Activated T-helper 1 cell treated with Interleukin-2 at 50 U/mL for 16 hours (primary cell): ENCODE measurements at regions not wholly inside any gene's neighbourhood (a gene's known extent, or its start where the extent isn't known, plus 50 kb on each side); places are given as distances from the start of the nearest gene placed in this dataset.
"Not testable (repeated sequence)": the region's sequence is repeated elsewhere in the genome, so short reads cannot be mapped to it uniquely, and the experiment has no call there.

Source experiments
- DNase-seq: peaks from one replicate; pipeline ENCODE4 v3.0.0-alpha.2; 2020; ENCODE audit warnings: low read depth

DNA sequence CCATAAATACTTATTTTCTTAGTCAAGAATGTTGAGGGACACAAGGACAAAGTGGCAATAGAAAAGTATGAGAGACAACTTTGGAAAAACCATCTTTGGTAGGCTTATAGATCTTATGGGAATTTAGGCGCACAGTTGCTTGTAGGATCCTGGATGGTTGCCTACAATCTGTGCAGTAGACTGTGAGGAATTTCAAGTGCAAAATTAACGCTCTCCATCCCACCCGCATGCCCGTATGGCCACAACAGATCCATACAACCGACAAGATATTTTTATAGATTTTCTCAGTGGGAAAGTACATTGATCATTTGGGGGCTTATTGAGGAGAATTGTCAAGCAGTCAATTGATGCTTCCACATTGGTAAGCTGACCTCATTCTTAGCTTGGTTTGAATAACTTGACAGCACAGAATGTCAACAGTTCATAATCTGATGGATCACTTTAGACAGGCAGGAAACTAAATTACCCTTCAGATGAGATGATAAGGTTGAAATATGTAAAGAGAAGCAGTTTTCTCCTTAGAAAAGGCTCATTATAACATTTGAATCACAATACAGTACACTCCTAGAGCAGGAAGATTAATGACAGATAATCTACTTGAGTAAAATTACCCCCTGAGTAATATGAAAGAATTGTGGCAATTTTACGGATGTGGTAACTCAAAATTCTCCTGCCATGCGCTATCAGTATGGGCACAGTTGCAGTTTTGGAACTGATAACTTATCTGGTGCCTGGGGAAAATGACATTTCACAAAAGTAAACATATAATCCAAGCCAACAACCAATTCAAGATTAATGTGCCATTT, 479.7 kb downstream of the KIF20B start:
- no peak for DNase-seq

DNA sequence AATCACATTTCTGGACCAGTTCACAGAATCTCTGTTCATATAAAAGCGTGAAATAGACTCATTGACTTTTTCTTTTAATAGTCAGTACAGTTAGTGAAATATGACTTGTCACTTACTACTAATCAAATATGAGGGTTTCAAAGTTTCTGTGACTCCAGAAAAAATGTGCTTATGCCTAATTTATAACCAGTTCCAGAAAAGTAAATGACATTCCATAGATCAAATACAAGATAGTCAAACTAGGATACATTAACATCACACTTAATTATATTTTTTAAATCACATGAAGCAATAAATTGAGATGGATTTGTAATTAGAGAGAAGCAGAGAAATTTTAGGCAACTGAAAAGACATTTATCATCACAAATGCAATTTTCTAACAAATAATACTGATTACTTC, 491.4 kb downstream of the KIF20B start:
- no peak for DNase-seq

DNA sequence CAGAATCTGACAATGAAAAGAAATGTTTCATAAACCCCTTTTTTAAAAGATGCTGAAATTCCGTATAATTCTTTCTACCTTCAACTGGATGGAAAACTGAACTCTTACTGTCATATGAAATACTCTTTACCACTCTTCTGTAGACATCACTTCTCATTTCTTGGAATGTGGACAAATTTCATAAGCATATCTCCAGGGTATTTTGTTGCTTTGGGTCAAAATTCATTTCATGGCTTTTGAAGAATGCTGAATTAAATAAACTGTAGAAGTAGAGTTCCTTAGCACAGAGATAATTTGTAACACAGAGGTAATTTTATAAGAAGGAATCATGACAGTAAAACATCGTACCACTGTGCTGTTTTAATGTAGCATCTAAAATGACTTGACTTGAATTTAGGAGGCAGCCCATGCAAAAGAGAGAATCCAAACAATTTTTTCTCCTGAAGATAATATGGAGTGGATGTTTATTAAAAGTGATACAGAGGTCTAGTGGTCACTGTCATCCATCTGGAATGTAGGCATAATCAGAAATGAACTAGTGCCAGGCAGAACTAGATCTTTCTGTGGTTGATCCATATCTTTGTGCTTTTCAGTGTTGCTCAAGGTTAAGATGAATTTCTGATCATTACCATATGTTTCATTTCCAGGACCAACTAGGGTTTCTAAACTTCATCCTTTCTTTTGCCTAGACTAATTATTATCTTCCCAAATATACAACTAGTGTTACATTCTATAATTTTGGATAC, 492.0 kb downstream of the KIF20B start:
- DNase-seq: no peak

DNA sequence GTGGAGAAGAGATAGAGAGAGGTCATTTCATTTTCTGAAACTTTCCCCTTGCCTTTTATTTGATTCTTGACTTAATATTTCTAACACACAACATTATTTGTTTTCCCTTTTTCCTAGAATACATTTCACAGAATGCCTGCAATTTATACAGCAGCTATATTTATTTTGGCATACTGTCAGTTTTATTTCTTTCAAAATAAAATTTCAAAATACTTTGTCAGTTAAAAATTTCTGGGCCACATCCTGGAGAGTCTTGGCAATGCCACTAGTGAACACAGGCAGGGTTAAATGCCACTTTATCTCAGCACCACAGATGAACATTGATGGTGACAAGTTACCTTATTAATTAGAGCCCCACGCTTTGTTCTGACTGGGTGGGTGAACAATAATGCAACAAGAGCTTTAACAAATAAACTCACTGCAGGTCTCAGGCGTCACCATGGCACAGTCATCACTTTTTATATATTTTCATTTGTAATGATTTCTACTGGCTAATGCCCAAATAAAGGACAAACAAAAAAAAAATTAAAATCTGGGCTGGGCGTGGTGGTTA, 494.0 kb downstream of the KIF20B start:
- DNase-seq: no peak

DNA sequence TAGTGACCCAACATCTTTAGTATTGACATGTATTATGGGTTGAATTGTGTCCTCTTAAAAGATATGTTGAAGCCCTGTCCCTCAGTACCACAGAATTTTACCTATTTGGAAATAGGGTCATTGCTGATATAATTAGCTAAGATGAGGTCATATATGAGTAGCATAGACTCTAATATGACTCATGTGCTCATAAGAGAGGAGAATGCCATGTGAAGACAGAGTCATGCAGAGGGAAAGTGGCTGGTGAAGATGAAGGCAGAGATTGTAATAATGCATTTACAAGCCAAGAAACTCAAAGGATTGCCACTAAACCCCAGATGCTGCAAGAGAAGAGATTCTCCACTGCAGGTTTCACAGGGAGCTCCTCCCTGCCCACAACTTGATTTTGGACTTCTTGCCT, 496.4 kb downstream of the KIF20B start:
- DNase-seq: no peak

DNA sequence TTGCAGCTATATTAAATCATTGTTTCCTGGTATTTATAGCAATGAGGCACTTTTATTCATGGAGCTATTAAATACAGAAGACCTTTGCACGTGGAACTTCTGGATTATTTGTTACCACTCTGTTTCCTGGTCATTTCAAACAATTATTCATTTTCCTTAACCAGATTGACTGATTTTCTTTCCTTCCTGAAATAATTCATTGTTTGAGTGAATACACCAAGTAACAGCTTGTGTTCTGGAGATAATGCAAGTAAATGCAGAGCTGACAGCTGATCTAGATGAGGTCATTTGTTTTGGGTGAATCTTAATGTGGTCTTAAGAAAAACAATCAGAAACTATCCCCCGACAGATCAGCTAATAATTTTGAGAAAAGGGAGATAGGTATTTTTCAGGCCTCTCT, 497.7 kb downstream of the KIF20B start:
- DNase-seq: no peak

DNA sequence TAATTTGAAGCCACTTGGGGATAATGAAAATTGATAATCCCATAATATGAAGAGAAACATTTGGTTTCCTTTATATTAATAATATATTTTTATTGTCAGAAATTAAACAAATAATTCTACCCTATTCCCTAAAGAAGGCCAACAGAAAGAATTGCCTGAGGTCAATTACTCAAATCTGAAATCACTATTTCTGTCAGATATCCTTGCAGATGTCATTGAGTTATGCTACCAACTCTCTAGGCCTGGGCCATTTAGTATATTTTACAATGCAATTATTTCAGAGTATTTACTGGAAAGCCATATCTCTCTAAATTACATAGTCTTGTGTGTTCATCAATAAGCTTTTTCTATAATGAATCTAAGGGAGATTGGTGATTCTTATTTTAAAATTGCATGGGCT, 498.1 kb downstream of the KIF20B start:
- no peak for DNase-seq

DNA sequence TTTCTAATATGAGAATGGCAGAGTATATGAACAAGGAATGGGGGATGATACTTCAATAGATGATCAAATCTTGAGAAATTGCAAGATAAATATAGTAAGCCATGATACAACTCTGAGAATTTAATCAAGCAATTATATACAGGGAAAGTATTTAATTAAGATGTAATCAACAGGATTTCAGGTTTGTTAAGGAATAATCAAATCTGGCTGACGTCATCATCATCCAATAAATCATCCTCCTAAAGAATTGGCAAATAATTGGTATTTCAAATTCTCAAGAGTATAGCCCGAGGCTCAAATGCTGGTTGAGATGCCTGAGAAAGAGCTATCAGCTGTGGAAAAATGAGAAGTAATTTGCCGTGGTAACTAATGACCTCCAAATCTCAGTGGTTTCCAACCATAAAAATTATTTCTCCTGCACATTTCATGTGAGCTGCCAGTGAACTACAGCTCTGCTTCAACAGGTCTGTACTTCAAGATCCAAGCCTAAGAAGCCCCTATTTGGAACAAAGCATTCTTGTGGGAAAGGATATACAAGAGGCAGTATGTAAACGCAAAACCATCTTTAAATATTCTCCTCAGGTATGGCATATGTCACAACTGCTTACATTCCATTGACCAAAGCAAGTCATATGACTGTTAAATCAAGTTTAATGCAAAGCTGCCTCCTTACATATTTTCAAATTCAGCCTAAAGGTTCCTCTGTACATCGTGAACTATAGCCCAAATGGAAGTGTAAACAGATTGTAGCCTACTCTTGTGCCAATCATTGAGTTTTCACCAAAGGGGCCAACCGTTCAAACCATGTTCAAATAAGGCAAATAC, 503.0 kb downstream of the KIF20B start:
- DNase-seq: no peak

DNA sequence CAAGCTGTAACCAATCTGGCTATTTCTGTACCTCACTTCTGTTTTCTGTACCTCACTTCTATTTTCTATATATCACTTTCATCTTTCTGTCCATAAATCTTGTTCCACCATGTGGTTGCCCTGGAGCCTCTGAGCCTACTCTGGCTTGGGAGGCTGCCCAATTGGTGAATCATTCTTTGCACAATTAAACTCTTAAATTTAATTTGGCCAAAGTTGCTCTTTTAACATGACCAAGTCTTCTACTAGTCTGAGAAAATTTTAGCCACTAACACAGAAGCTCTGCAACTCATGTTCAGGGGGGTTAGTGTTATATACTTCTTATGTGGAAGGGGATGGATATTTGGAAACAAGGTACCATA, 503.5 kb downstream of the KIF20B start:
- no peak for DNase-seq

DNA sequence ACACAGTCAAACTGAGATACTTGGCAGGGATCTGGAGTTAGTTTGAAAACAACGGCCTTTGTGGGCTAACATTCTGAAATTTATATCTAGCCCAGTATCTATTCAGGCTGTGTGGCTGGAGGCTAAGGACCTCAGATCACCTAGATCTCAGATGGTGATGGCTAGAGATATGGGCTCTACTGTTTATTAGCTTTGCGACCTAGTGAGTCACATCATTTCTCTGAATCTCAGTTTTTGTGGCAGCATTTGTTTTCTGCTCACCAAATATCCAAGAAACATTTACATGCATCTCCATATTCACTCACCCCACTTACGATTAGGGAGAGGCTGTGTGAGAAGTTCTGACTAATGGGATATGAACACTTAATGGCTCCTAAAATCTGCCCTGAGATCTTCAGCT, 503.9 kb downstream of the KIF20B start:
- no peak for DNase-seq

DNA sequence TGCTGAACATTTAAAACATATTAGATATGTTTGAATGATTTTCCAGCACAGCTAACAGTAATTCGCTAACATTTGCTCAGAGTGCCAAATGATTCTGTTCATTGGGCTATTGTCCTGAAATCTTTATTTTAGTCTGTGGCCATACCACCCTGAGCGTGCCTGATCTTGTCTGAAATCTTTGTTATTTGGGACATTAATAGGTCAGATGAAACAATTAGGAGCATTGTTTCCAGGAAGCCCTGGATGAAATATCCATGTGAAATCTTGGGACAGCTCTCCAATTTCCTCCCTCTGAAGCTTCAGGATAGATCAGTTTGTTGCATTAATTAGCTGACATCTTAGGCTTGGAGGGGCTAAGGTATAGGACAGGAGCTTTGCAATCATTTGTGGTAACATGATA, 512.0 kb downstream of the KIF20B start:
- no peak for DNase-seq

DNA sequence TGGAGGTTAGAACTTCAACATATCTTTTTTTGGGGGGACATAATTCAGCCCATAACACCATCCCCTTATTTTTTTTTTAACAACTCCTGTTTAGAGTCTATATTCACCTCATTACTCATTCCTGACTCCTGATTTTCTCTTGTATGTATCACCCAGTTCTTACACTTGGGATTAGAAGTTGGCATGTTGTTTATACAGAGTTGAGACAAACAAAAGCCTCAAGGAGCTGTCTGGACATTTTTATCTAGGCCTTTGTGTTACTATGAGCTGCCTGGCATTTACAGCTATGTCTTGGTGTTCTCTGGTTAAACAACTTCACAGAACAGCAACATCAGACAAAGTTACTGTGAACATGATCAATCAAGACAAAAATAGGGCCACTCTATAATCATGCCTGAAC, 517.5 kb downstream of the KIF20B start:
- DNase-seq: no peak

DNA sequence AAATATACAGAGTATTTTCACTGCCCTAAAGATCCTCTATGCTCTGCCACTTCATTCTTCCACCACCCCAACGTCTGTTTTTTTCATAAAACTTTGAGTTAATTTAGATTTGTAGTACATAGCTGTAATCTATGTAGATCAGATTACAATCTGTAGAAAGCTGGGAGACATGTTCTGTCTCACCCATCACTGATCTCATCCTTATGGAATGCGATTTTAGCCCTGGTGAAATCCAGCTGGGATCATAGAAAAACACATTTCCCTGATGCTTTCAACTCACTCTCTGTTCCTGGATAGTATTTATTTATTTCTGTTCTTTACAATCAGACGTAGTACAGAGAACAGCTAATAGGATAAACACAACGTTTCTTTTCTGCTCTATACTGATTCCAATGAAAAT, 521.0 kb downstream of the KIF20B start:
- DNase-seq: no peak

DNA sequence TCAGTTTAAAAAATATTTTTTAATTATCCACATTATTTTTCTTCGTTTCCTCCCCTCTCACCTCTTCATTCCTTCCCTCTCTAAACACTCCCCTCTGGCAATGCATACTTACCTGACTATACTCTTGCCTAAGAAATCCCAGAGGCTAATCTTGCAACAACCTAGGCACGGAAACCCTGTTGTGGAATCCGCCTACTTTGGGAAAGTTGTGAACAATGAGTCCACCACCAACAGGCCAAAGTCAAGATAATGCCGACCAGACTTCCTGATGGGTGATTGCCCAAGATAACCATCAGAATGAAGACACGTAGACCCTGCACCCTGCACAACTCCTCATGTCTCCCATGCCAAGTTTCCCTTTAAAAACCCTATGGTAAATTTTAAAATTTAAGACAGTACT, 521.5 kb downstream of the KIF20B start:
- DNase-seq: no peak

DNA sequence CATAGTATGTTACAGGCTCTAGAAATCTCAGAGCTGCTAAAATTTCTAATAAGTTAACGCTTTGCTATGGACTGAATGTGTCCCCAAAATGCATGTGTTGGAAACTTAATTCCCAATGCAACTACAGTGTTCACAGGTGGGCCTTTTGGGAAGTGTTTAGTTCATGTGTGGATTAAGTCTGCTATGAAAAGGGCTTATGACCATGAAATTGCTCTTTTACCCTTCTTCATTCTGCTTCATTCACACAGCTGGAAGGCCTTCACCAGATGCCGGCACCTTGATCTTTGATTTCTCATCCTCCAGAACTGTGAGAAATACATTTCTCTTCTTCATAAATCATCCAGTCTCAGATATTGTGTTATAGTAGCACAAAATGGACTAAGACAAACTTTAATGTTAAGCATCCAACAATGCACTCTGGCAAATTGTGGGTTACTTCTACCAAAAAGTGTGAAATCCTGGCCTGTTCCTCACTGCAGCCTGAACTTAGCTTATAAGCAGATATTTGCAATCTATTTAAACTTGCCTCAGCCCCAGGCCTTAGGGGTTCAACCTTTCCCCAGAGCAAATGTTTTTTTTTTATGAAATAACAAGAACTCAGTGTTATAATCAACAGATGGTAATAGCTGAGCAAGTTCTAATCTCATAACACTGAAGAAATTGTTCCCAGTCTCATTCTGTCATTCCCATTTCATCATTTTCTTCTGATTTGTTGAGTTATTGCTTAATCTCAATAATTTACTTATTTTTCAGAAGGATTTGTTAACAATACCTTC, 523.6 kb downstream of the KIF20B start:
- no peak for DNase-seq

DNA sequence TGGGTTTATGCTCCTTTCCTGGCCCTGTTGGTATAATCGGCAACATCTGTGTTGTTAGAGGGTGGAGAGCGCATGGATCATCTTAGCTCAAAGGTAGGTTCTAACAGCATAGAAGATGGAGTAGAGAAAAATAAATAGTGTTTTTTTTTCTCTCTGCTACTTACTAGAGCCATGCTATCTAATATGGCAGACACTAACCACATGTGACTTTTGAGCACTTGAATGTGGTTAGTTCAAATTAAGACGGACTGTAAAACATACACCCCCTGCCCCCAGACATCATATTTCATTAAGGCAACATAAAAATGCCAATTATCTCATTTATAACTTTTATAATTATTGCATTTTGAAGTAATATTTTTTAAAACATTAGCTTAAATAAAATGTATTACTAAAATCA, 525.1 kb downstream of the KIF20B start:
- no peak for DNase-seq

DNA sequence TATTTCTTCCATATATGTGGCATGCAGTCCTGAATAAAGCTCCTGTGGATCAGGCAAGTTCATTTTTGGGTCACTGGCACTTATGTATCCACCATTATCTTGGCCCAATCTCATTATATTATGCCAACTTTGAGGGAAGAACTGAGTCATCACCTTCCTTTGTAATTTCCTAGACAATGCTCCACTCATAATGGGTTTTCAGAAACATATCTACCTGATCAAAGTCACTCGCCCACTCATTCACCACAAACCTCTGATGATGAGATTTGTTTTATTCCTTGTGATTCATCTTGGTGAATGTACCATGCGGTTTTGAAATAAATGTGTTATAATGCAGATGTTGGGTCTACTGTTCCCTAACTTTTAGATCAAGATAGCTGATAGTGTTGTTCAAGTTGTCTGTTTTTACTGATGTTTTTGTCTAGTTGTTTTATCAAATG, 525.8 kb downstream of the KIF20B start:
- no peak for DNase-seq

DNA sequence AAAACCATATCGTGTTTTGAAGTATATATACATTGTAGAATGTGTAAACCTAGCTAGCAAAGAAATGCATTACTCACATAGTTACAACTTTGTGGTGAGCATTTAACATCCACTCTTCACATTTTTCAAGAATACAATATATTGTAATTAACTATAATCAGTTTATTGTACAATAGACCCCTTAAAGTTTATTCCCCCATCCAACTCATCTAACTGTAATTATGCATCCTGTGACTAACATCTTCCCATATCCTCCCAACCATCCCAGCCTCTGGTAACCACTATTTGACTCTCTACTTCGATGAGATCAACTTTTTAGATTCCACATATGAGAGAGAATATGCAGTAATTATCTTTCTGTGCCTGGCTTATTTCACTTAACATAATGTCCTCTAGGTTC, 526.4 kb downstream of the KIF20B start:
- DNase-seq: no peak

DNA sequence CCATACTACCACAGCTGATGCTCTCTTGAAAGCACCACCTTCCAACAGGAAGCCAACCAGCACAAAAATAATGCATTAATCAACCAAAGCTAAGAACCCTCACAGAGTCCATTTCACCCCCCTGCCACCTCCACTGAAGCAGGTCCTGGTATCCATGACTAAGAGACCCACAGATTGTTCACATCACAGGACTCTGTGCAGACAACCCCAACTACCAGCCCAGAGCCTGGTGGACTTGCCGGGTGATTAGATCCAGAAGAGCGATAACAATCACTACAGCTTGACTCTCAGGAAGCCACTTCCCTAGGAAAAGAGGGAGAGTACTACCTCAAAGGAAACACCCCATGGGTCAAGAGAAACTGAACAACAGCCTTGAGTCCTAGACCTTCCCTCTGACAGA, 528.1 kb downstream of the KIF20B start:
- DNase-seq: no peak

DNA sequence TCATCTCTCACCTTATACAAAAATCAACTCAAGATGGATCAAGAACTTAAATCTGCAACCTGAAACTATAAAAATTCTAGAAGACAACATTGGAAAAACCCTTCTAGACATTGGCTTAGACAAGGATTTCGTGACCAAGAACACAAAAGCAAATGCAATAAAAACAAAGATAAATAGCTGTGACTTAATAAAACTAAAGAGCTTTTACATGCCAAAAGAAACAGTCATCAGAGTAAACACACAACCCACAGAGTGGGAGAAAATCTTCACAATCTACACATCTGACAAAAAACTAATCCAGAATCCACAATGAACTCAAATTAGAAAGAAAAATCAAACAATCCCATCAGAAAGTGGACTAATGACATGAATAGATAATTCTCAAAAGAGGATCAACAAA, 532.4 kb downstream of the KIF20B start:
- DNase-seq: not testable (repeated sequence)

DNA sequence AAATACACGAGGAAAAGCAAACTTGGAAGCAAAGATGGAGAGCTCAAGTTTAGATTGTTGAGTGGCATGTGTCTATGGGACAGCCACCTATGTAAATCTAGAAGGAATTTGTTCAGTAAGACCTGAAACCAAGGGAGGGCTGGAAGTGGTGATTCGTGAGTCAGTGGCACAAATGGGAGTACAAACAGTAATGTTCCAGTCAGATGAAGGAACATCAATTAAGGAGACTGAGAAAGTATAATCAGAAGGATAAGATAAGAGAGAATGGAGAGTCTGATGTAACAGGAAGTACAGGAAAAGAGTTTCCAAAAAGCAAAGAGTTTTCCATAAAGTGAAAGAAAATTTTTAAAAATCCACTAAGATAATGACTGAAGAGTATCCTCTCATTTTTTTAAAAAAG, 544.2 kb downstream of the KIF20B start:
- no peak for DNase-seq

DNA sequence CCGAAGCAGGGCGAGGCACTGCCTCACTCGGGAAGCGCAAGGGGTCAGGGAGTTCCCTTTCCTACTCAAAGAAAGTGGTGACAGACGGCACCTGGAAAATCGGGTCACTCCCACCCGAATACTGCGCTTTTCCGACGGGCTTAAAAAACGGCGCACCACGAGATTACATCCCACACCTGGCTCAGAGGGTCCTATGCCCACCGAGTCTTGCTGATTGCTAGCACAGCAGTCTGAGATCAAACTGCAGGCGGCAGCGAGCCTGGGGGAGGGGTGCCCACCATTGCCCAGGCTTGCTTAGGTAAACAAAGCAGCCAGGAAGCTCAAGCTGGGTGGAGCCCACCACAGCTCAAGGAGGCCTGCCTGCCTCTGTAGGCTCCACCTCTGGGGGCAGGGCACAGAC, 549.4 kb downstream of the KIF20B start:
- DNase-seq: not testable (repeated sequence)
